ENCODE measurements at regions not wholly inside any gene's neighbourhood (a gene's known extent, or its start where the extent isn't known, plus 50 kb on each side); places are given as distances from the start of the nearest gene placed in this dataset.

- Histone ChIP-seq H3K27ac (no peak overlapping the region), H3K4me3 (no peak overlapping the region)
- DNase-seq (ENCODE audit: low spot score) = no peak
- no peak for TF ChIP-seq CTCF (IDR thresholded peaks at IDR 0.05)
Measured at GRCh38 chr4:12324965-12325364, 896.3 kb upstream of the HS3ST1 start.

- TF ChIP-seq CTCF (IDR thresholded peaks at IDR 0.05) = no peak
- H3K4me3 ChIP-seq = no peak overlapping the region
- H3K27ac ChIP-seq = no peak overlapping the region
- DNase-seq (ENCODE audit: low spot score) = no peak
Measured at GRCh38 chr4:12319765-12320164, 891.1 kb upstream of the HS3ST1 start.

GRCh38 chr4:12304905-12305304 is 876.2 kb upstream of the HS3ST1 start:
- no peak overlapping the region for H3K27ac ChIP-seq
- no peak for TF ChIP-seq CTCF (IDR thresholded peaks at IDR 0.05)
- no peak overlapping the region for H3K4me3 ChIP-seq
- no peak for DNase-seq (ENCODE audit: low spot score)

- H3K4me3 ChIP-seq = no peak overlapping the region
- DNase-seq (ENCODE audit: low spot score) = no peak
- H3K27ac ChIP-seq = no peak overlapping the region
- TF ChIP-seq CTCF (IDR thresholded peaks at IDR 0.05) = no peak
Measured at GRCh38 chr4:12296366-12296765, 867.7 kb upstream of the HS3ST1 start.

GRCh38 chr4:12293906-12294525 is 865.3 kb upstream of the HS3ST1 start:
- TF ChIP-seq CTCF (IDR thresholded peaks at IDR 0.05) = no peak
- H3K27ac ChIP-seq = no peak overlapping the region
- no peak overlapping the region for H3K4me3 ChIP-seq
- no peak for DNase-seq (ENCODE audit: low spot score)

- Histone ChIP-seq H3K4me3 (no peak overlapping the region), H3K27ac (no peak overlapping the region)
- no peak for TF ChIP-seq CTCF (IDR thresholded peaks at IDR 0.05)
- DNase-seq (ENCODE audit: low spot score) = no peak
Measured at GRCh38 chr4:12286351-12286750, 857.7 kb upstream of the HS3ST1 start.

GRCh38 chr4:12270546-12270945 is 841.9 kb upstream of the HS3ST1 start:
- no peak for TF ChIP-seq CTCF (IDR thresholded peaks at IDR 0.05)

More at GRCh38 chr4:12270546-12270945, 841.9 kb upstream of the HS3ST1 start:
- no peak overlapping the region for H3K27ac ChIP-seq
- no peak for DNase-seq (ENCODE audit: low spot score)
- no peak overlapping the region for H3K4me3 ChIP-seq
